VCaP (cell line): ENCODE measurements at regions not wholly inside any gene's neighbourhood (a gene's known extent, or its start where the extent isn't known, plus 50 kb on each side); places are given as distances from the start of the nearest gene placed in this dataset.

Experiments used
- H3K27ac ChIP-seq: fragments of 450-650 bp; 2 replicates; pipeline ENCODE4 v1.5.1; 2017
- TF ChIP-seq, protein P1 (sequence below): fragments of 450-650 bp; conservative IDR thresholded peaks from 2 replicates; pipeline ENCODE4 v1.5.1; 2017; ENCODE audit warnings: mild to moderate bottlenecking, moderate library complexity

DNA sequence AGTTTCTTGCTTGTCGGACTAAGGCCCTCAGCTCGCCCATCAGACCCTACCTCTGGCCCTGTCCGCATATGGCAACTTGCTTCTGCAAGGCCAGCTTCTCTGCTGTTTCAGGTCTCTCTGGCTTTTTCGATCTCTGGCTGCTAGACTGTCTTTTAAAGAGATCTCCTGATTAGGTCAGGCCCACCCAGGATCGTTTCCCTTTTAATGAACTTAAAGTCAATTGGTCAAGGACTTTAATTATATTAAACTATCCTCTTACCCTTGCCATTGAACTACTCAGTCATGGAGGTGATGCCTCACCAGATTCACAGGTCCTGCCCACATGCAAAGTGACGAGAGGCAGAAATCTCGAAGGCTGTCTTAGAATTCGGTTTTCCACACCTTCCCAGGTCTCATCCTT lies 670.9 kb downstream of the GATA3 start:
- TF ChIP-seq, protein P1, sequence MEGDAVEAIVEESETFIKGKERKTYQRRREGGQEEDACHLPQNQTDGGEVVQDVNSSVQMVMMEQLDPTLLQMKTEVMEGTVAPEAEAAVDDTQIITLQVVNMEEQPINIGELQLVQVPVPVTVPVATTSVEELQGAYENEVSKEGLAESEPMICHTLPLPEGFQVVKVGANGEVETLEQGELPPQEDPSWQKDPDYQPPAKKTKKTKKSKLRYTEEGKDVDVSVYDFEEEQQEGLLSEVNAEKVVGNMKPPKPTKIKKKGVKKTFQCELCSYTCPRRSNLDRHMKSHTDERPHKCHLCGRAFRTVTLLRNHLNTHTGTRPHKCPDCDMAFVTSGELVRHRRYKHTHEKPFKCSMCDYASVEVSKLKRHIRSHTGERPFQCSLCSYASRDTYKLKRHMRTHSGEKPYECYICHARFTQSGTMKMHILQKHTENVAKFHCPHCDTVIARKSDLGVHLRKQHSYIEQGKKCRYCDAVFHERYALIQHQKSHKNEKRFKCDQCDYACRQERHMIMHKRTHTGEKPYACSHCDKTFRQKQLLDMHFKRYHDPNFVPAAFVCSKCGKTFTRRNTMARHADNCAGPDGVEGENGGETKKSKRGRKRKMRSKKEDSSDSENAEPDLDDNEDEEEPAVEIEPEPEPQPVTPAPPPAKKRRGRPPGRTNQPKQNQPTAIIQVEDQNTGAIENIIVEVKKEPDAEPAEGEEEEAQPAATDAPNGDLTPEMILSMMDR = no peak
- H3K27ac ChIP-seq = no peak overlapping the region

DNA sequence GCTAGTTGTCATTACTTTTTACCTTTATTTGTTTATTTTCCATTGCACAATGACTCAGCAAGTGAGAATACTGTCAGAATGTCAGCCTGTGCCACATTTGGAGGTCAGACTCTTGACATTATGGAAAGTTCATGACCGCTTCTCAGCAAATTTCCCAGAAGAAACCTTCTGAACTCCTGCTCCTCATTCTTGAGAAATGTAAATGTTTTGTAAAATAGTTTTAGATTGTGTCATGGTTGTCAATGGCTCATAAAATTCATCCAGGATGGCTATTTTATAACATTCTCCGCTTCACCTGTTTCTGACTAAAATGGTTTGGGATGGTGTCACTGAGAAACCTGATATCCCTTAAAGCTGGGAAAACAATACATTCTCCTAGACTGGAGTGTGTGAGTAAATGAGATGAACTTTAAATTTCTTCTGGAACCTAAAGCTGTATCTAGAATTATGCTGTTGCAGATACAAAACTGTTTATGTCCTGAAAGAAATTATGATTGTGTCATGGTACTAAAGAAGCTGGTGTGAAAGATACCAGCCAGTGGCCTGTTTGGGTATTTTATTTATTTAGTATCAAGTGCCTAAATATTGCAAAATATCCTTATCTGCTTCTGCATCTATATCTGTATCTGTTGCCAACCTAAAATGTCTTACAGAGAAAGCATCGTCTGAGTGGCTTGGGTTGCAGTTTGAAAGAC lies 671.7 kb downstream of the GATA3 start:
- H3K27ac ChIP-seq = no peak overlapping the region
- TF ChIP-seq, protein P1 = no peak

DNA sequence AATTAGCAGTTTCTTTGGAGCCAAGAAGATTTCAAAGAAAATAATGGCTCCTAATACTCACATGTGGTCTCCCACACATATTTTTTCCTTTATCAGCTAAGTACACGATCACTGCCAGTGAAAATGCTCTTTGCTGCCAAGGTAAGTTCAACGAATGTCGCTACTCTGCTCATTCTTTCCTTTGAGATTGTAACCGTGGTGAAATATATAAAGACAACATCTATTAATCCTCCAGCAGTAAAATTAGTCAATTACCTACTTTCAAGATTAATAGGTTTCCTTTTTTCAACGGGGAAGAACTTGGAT lies 672.2 kb downstream of the GATA3 start:
- H3K27ac ChIP-seq = no peak overlapping the region
- TF ChIP-seq, protein P1 = no peak

DNA sequence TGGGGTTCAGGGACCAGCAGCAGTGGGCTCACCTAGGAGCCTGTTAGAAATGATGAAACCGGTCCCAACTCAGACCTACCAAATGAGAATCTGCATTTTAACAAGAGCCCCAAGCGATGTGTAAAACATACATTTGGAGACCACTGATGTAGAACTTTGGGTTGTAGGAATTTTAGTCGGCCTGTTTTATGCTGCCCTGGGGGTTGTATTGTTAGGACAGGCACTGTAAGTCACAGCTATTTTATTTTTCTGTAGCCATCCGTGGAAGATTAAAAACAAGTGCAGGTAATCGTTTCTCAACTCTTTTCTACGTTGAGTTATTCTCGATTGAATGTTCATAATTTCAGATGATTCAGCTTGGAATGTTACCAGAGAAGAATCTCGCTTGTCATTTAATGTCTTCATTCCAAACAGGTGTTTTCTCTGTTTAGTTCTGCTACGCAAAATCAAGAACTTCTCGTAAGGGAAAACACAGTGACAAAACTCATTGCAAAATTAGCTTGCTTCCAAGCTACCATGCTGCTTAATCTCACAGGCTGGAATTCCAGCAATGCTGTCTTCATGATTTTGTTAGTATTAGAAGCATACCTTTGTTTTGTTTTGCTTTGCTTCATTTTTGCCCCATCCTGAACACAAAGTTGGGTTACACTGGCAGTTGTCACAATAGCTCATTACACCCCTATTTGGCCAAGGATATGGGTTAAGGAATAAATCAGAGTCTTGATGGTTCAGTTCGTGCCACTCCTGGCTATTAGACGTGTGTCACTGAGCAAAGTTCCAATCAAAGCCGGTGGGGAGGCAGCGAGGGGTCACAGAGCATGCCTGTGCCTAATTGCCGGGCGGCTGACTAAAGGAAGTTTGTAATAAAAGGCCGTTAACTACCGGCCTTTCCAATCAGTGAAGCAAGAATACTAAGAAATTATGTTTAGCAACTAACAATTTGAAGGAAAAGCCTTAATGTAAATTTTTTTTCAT lies 676.9 kb downstream of the GATA3 start:
- TF ChIP-seq, protein P1 = no peak
- H3K27ac ChIP-seq = no peak overlapping the region

DNA sequence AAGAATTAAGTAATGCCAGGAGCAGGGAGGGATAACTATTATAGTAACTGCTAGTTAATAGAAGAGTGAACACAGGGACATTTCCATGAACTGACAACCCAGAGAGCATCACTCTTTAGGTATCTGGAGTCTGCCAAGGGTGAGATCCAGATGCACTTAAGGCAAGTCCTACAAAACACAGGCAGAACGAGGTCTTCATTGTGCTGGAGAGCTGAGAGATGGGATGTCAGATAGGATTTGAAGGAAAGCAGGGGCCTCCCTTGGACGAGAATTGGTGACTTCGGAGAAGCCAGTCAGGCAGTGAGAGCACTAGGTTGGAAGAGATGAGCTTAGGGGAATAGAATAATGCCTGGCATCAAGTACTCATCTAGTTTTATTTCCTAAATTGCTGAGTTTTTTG lies 684.5 kb downstream of the GATA3 start:
- TF ChIP-seq, protein P1 = no peak
- no peak overlapping the region for H3K27ac ChIP-seq

DNA sequence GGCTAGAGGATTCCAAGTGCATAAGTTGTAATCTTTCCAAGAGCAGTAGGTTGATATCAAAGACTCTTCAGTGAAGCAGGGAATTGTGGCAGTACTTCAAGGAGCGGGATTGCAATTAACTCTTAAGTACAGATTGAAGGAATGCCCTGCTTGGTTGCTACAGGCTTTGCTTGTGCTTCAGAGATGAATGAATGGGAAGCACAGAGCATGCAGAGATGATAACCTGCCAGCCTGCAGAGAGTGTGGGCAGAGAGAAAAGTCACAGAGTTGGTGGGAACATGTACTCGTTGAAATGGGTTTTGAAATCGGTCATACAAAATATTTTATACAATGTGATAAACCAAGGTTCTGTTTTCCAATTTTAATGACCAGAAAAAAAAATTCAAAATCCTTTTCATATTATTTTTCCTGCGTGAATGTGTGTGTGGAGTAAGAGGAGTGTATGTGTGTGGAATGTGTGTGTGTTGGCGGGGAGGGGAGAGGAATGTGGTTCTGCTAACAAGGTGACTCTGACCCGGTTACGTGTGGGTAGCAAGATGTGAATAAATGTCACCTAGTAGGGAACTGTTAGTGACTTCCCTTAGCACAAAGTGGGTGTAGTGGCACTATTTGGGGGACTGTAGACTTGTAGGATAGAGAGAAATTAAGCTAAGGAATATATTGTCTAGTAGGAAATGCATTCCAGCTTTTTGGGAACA lies 697.8 kb downstream of the GATA3 start:
- TF ChIP-seq, protein P1 = no peak
- no peak overlapping the region for H3K27ac ChIP-seq

DNA sequence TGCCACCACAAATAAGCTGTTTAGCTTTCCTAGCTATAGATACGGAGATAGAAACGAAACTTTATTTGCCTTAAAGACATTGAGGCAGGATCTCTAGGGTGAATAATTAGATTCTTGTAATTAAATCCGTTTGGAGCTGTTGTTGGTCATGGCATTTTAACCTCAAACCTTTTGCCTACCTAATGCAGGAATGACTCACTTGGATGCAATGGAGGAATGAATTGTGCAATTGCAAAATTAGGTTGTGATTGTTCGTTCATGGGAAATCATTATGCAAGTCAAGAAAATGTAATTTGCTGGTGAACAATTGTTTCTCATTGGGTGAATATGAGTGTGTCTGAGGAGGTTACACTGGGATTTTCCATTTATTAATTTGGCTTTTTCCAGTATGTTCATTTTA lies 703.5 kb downstream of the GATA3 start:
- TF ChIP-seq, protein P1 = no peak
- no peak overlapping the region for H3K27ac ChIP-seq
